H9 (cell line): ENCODE measurements at regions not wholly inside any gene's neighbourhood (a gene's known extent, or its start where the extent isn't known, plus 50 kb on each side); places are given as distances from the start of the nearest gene placed in this dataset.
A peak's percentile ranks its signal among the peaks of the same experiment; 100 is the strongest.

Experiments
- DNase-seq: peaks from one replicate; pipeline ENCODE4 v3.0.0-alpha.2; 2017
- H2AFZ ChIP-seq: one replicate; pipeline ENCODE4 v1.6.1; 2013; ENCODE audit warnings: mild to moderate bottlenecking, low read length, control low read depth, moderate library complexity
- H2AK5ac ChIP-seq: 2 replicates; pipeline ENCODE4 v1.6.1; 2013; ENCODE audit warnings: low read length, control low read depth, mixed read lengths; ENCODE audit not compliant: insufficient read length
- H2BK120ac ChIP-seq: one replicate; pipeline ENCODE4 v1.6.1; 2013; ENCODE audit warnings: low read depth, mild to moderate bottlenecking, low read length, control low read depth, inconsistent platforms; ENCODE audit not compliant: poor library complexity, severe bottlenecking
- H2BK12ac ChIP-seq: 2 replicates; pipeline ENCODE4 v1.6.1; 2013; ENCODE audit warnings: low read length, control low read depth, mixed read lengths, low read depth; ENCODE audit not compliant: insufficient read length
- H2BK15ac ChIP-seq: 2 replicates; pipeline ENCODE4 v1.6.1; 2013; ENCODE audit warnings: low read depth, low read length, control low read depth
- H2BK20ac ChIP-seq: one replicate; pipeline ENCODE4 v1.6.1; 2013; ENCODE audit warnings: low read depth, mild to moderate bottlenecking, low read length, control low read depth, inconsistent platforms; ENCODE audit not compliant: poor library complexity, severe bottlenecking
- H2BK5ac ChIP-seq: 2 replicates; pipeline ENCODE4 v1.6.1; 2013; ENCODE audit warnings: low read length, control low read depth, mixed read lengths; ENCODE audit not compliant: insufficient read length
- H3K14ac ChIP-seq: 2 replicates; pipeline ENCODE4 v1.6.1; 2013; ENCODE audit warnings: low read length, control low read depth; ENCODE audit not compliant: insufficient read depth
- H3K18ac ChIP-seq: 2 replicates; pipeline ENCODE4 v1.6.1; 2013; ENCODE audit warnings: low read depth, mild to moderate bottlenecking, mixed read lengths, low read length, control low read depth; ENCODE audit not compliant: insufficient read length
- H3K23ac ChIP-seq: 2 replicates; pipeline ENCODE4 v1.6.1; 2013; ENCODE audit warnings: low read length, control low read depth, mixed read lengths, low read depth; ENCODE audit not compliant: insufficient read length
- H3K23me2 ChIP-seq: 2 replicates; pipeline ENCODE4 v1.6.1; 2013; ENCODE audit warnings: low read depth, mild to moderate bottlenecking, mixed read lengths, low read length, control low read depth; ENCODE audit not compliant: insufficient read length, poor library complexity, severe bottlenecking
- H3K27ac ChIP-seq: 2 replicates; pipeline ENCODE4 v1.5.1; 2013; ENCODE audit warnings: low read length, control low read depth, mixed read lengths, low read depth; ENCODE audit not compliant: insufficient read length
- H3K27me3 ChIP-seq: 2 replicates; pipeline ENCODE4 v1.6.1; 2013; ENCODE audit warnings: low read length, control low read depth, inconsistent platforms; ENCODE audit not compliant: insufficient read depth
- H3K4ac ChIP-seq: 2 replicates; pipeline ENCODE4 v1.6.1; 2013; ENCODE audit warnings: low read depth, mild to moderate bottlenecking, control low read depth, inconsistent platforms, low read length, moderate library complexity
- H3K4me1 ChIP-seq: 2 replicates; pipeline ENCODE4 v1.6.1; 2013; ENCODE audit warnings: low read length, control low read depth, inconsistent platforms; ENCODE audit not compliant: insufficient read depth
- H3K4me2 ChIP-seq: 2 replicates; pipeline ENCODE4 v1.6.1; 2013; ENCODE audit warnings: low read length, control low read depth, mixed read lengths; ENCODE audit not compliant: insufficient read length, insufficient read depth
- H3K56ac ChIP-seq: 2 replicates; pipeline ENCODE4 v1.6.1; 2013; ENCODE audit warnings: low read depth, mild to moderate bottlenecking, mixed read lengths, low read length, control low read depth; ENCODE audit not compliant: insufficient read length
- H3K79me1 ChIP-seq: 2 replicates; pipeline ENCODE4 v1.6.1; 2013; ENCODE audit warnings: low read depth, mild to moderate bottlenecking, moderate library complexity, low read length, control low read depth, inconsistent platforms; ENCODE audit not compliant: insufficient read depth, poor library complexity, severe bottlenecking
- H3K79me2 ChIP-seq: 2 replicates; pipeline ENCODE4 v1.6.1; 2013; ENCODE audit warnings: low read length, control low read depth, inconsistent platforms; ENCODE audit not compliant: insufficient read depth
- H3K9ac ChIP-seq: 2 replicates; pipeline ENCODE4 v1.6.1; 2013; ENCODE audit warnings: low read length, control low read depth, mixed read lengths; ENCODE audit not compliant: insufficient read length; ENCODE audit errors: extremely low read depth
- H3K9me3 ChIP-seq: one replicate; pipeline ENCODE4 v1.6.1; 2013; ENCODE audit warnings: low read depth, low read length, inconsistent platforms; ENCODE audit not compliant: control insufficient read depth
- H3T11ph ChIP-seq: one replicate; pipeline ENCODE4 v1.6.1; 2013; ENCODE audit warnings: mild to moderate bottlenecking, low read length, control low read depth, inconsistent platforms
- H4K20me1 ChIP-seq: one replicate; pipeline ENCODE4 v1.6.1; 2013; ENCODE audit not compliant: control insufficient read depth, insufficient read length, insufficient read depth
- H4K5ac ChIP-seq: 2 replicates; pipeline ENCODE4 v1.6.1; 2013; ENCODE audit warnings: low read depth, mild to moderate bottlenecking, mixed read lengths, low read length, control low read depth; ENCODE audit not compliant: insufficient read length
- H4K8ac ChIP-seq: replicated peaks from 2 replicates; pipeline ENCODE4 v1.6.1; 2013; ENCODE audit warnings: low read length, control low read depth, mixed read lengths, low read depth; ENCODE audit not compliant: insufficient read length
- H4K91ac ChIP-seq: 2 replicates; pipeline ENCODE4 v1.6.1; 2013; ENCODE audit warnings: low read depth, mild to moderate bottlenecking, moderate library complexity, mixed read lengths, low read length, control low read depth; ENCODE audit not compliant: insufficient read length
- H3K27ac Mint-ChIP-seq, 3 experiments: 2 replicates in 2 of 3; 3 replicates in 1 of 3; pipeline ENCODE4 v1.8.0; 2020 to 2021; ENCODE audit warnings: mixed read lengths in 3 of 3, mild to moderate bottlenecking in 1 of 3, moderate library complexity in 1 of 3
- H3K27me3 Mint-ChIP-seq: 2 replicates; pipeline ENCODE4 v1.8.0; 2021; ENCODE audit warnings: low read depth, mild to moderate bottlenecking, moderate library complexity, mixed read lengths
- H3K36me3 Mint-ChIP-seq, 3 experiments: 2 replicates in 2 of 3; 3 replicates in 1 of 3; pipeline ENCODE4 v1.8.0; 2020 to 2021; ENCODE audit warnings: low read depth in 3 of 3, mixed read lengths in 3 of 3; ENCODE audit not compliant: insufficient read depth in 1 of 3
- H3K4me1 Mint-ChIP-seq, 2 experiments: 2 replicates each; pipeline ENCODE4 v1.8.0; 2020; ENCODE audit warnings: mixed read lengths in 2 of 2
- H3K4me3 Mint-ChIP-seq, 2 experiments: 2 replicates in 1 of 2; 3 replicates in 1 of 2; pipeline ENCODE4 v1.8.0; 2020 to 2021; ENCODE audit warnings: mild to moderate bottlenecking in 2 of 2, mixed read lengths in 2 of 2, moderate library complexity in 1 of 2
- H3K9me3 Mint-ChIP-seq, 2 experiments: 2 replicates in 1 of 2; 3 replicates in 1 of 2; pipeline ENCODE4 v1.8.0; 2020; ENCODE audit warnings: mild to moderate bottlenecking in 2 of 2, mixed read lengths in 2 of 2, moderate library complexity in 1 of 2
- WGBS: extraction: QIAGEN DNeasy Blood & Tissue Kit; methylation state at CpG from one replicate; pipeline ENCODE4 v1.1.7; 2013; ENCODE audit warnings: missing lambda C conversion rate, low lambda C conversion rate, mixed read lengths; ENCODE audit not compliant: insufficient read length; ENCODE audit errors: extremely low coverage; 5-methylcytosine and 5-hydroxymethylcytosine counted together
- TF ChIP-seq, protein P1 (sequence below): fragments of 200-600 bp; sonication (generic); conservative IDR thresholded peaks from 3 replicates; pipeline ENCODE4 v1.8.0; 2021; ENCODE audit warnings: antibody characterized with exemption, mild to moderate bottlenecking

DNA sequence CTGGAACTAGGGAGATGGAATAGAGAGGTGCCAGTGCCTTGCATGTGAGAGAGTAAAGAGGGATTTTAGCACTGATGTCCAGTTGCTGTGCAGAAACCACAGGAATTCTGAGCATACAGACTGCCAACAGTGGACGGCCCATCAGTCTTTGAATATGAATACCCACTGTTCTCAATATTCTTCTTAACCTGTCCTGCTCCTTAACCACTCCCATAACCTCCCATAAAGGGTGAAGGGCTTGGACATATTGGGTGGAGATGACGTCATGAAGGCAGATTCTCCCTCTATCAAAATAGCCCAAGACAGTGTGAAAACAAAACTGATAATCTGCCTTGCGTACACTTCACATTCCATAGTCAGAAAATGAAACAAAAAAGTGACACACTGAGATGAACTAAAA lies 1313.7 kb upstream of the PABPC4L start:
- Histone ChIP-seq H2BK15ac (no peak overlapping the region), H2BK120ac (no peak overlapping the region), H3K23me2 (no peaks in the 10 kb centered on the region), H2BK12ac (no peak overlapping the region), H3K9me3 (no peaks in the 10 kb centered on the region), H3K56ac (no peak overlapping the region), H3K4me1 (no peaks in the 10 kb centered on the region), H3K79me2 (no peaks in the 10 kb centered on the region), H2BK20ac (no peak overlapping the region), H3K23ac (no peak overlapping the region), H3K79me1 (no peaks in the 10 kb centered on the region), H4K8ac (no peak overlapping the region), H3K4ac (no peak overlapping the region), H4K5ac (no peak overlapping the region), H4K91ac (no peak overlapping the region), H4K20me1 (no peaks in the 10 kb centered on the region), H3K14ac (no peak overlapping the region), H3K27me3 (no peaks in the 10 kb centered on the region), H3K9ac (no peak overlapping the region), H3K4me2 (no peak overlapping the region), H2AFZ (no peak overlapping the region), H3K27ac (no peak overlapping the region), H3T11ph (no peak overlapping the region), H2AK5ac (no peak overlapping the region), H2BK5ac (no peak overlapping the region), H3K18ac (no peak overlapping the region)
- no peak for DNase-seq
- no peaks in the 10 kb centered on the region for H3K9me3 Mint-ChIP-seq
- H3K36me3 Mint-ChIP-seq, result no peaks in the 10 kb centered on the region
- TF ChIP-seq, protein P1, sequence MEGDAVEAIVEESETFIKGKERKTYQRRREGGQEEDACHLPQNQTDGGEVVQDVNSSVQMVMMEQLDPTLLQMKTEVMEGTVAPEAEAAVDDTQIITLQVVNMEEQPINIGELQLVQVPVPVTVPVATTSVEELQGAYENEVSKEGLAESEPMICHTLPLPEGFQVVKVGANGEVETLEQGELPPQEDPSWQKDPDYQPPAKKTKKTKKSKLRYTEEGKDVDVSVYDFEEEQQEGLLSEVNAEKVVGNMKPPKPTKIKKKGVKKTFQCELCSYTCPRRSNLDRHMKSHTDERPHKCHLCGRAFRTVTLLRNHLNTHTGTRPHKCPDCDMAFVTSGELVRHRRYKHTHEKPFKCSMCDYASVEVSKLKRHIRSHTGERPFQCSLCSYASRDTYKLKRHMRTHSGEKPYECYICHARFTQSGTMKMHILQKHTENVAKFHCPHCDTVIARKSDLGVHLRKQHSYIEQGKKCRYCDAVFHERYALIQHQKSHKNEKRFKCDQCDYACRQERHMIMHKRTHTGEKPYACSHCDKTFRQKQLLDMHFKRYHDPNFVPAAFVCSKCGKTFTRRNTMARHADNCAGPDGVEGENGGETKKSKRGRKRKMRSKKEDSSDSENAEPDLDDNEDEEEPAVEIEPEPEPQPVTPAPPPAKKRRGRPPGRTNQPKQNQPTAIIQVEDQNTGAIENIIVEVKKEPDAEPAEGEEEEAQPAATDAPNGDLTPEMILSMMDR, result no peak
- H3K4me3 Mint-ChIP-seq, result no peak overlapping the region
- no peaks in the 10 kb centered on the region for H3K4me1 Mint-ChIP-seq
- WGBS, result no CpG with 5 or more reads among the region's 3 CpGs
- no peaks in the 10 kb centered on the region for H3K27me3 Mint-ChIP-seq
- H3K27ac Mint-ChIP-seq, result peak overlapping the region in 1 of 3 experiments; percentile 50; a peak in 1 of 7 replicates
